Islet precursor cell (in vitro differentiated cells): ENCODE measurements at regions not wholly inside any gene's neighbourhood (a gene's known extent, or its start where the extent isn't known, plus 50 kb on each side); places are given as distances from the start of the nearest gene placed in this dataset.
"Not testable (repeated sequence)": the region's sequence is repeated elsewhere in the genome, so short reads cannot be mapped to it uniquely, and the experiment has no call there.

ENCODE experiments used
- DNase-seq: peaks from one replicate; pipeline ENCODE4 v3.0.0-alpha.2; 2018

GRCh38 chr10:46095943-46096342 is 49.9 kb upstream of the MSMB start:
- DNase-seq, result not testable (repeated sequence)

GRCh38 chr10:46096446-46096845 is 50.4 kb upstream of the MSMB start:
- peak; percentile 97 for DNase-seq

GRCh38 chr10:46096909-46097575 is 51.0 kb upstream of the MSMB start:
- peak; percentile 88 for DNase-seq

- DNase-seq, result peak; percentile 52
Measured at GRCh38 chr10:46097576-46098317, 51.7 kb upstream of the MSMB start.

GRCh38 chr10:46098386-46098785 is 52.3 kb upstream of the MSMB start:
- peak; percentile 49 for DNase-seq

- DNase-seq, result not testable (repeated sequence)
Measured at GRCh38 chr10:46098925-46099324, 52.9 kb upstream of the MSMB start.

GRCh38 chr10:46104071-46104585 is 58.1 kb upstream of the MSMB start:
- DNase-seq, result no peak

- DNase-seq, result not testable (repeated sequence)
Measured at GRCh38 chr10:46105416-46105815, 59.3 kb upstream of the MSMB start.

GRCh38 chr10:46105856-46106409 is 59.9 kb upstream of the MSMB start:
- DNase-seq, result not testable (repeated sequence)

GRCh38 chr10:46106410-46107255 is 60.6 kb upstream of the MSMB start:
- peak; percentile 89 for DNase-seq

GRCh38 chr10:46108158-46108499 is 62.1 kb upstream of the MSMB start:
- not testable (repeated sequence) for DNase-seq

GRCh38 chr10:46154271-46154670 is 108.2 kb upstream of the MSMB start:
- not testable (repeated sequence) for DNase-seq

- not testable (repeated sequence) for DNase-seq
Measured at GRCh38 chr10:46154683-46155082, 108.6 kb upstream of the MSMB start.

GRCh38 chr10:46156866-46157265 is 110.8 kb upstream of the MSMB start:
- DNase-seq, result not testable (repeated sequence)

GRCh38 chr10:46169736-46170135 is 117.1 kb upstream of the ANTXRL start:
- no peak for DNase-seq

GRCh38 chr10:46170789-46171188 is 116.0 kb upstream of the ANTXRL start:
- DNase-seq, result no peak

GRCh38 chr10:46171661-46172060 is 115.1 kb upstream of the ANTXRL start:
- DNase-seq, result no peak

GRCh38 chr10:46175296-46175695 is 111.5 kb upstream of the ANTXRL start:
- DNase-seq, result no peak

GRCh38 chr10:46175831-46176230 is 111.0 kb upstream of the ANTXRL start:
- no peak for DNase-seq

- DNase-seq, result not testable (repeated sequence)
Measured at GRCh38 chr10:46187431-46187830, 99.4 kb upstream of the ANTXRL start.

GRCh38 chr10:46197050-46197449 is 89.7 kb upstream of the ANTXRL start:
- DNase-seq, result no peak

- no peak for DNase-seq
Measured at GRCh38 chr10:46198516-46198915, 88.3 kb upstream of the ANTXRL start.

GRCh38 chr10:46202405-46202804 is 84.4 kb upstream of the ANTXRL start:
- DNase-seq, result not testable (repeated sequence)
